BJ (cell line): ENCODE measurements at regions not wholly inside any gene's neighbourhood (a gene's known extent, or its start where the extent isn't known, plus 50 kb on each side); places are given as distances from the start of the nearest gene placed in this dataset.

Experiments used
- CTCF ChIA-PET: fragments of 350-600 bp; formaldehyde crosslinking; extraction: SDS; loops from one replicate; lab custom pipeline; 2021; ENCODE audit warnings: antibody characterized with exemption, inconsistent platforms; lab: Yijun Ruan, JAX
- POLR2A ChIA-PET: fragments of 300-600 bp; sonication (Branson Sonifier 250); formaldehyde crosslinking; extraction: SDS; loops from one replicate; lab custom pipeline; 2021; ENCODE audit warnings: antibody characterized with exemption; lab: Charles Lee
- DNase-seq: peaks from one replicate; pipeline ENCODE4 v3.0.0-alpha.2; 2011; ENCODE audit warnings: low read depth
- H3K27me3 ChIP-seq: 2 replicates; pipeline ENCODE4 v1.6.0; 2011; ENCODE audit warnings: low read length; ENCODE audit not compliant: control insufficient read depth, insufficient read depth
- H3K36me3 ChIP-seq: 2 replicates; pipeline ENCODE4 v1.5.1; 2011; ENCODE audit warnings: low read length; ENCODE audit not compliant: control insufficient read depth, insufficient read depth
- H3K4me3 ChIP-seq: 2 replicates; pipeline ENCODE4 v1.5.1; 2011; ENCODE audit warnings: low read depth, mild to moderate bottlenecking, control low read depth, low read length
- TF ChIP-seq, protein P1 (sequence below): IDR thresholded peaks from 2 replicates; pipeline ENCODE4 v1.5.1; 2011; ENCODE audit warnings: low read depth, mild to moderate bottlenecking, control low read depth, inconsistent platforms, low read length, moderate library complexity; ENCODE audit not compliant: insufficient read depth

- POLR2A ChIA-PET, result no interaction called here
- CTCF ChIA-PET, result interaction anchor here (0.7 to 4.6 kb wide), 6 partner anchors 12 to 1049 kb away, joined by 3 to 30 read pairs (median 4); no protein-coding TSS in a partner anchor
These were observed 133.7 kb downstream of the AEBP2 start for GRCh38 chr12:19572920-19573558.

DNA sequence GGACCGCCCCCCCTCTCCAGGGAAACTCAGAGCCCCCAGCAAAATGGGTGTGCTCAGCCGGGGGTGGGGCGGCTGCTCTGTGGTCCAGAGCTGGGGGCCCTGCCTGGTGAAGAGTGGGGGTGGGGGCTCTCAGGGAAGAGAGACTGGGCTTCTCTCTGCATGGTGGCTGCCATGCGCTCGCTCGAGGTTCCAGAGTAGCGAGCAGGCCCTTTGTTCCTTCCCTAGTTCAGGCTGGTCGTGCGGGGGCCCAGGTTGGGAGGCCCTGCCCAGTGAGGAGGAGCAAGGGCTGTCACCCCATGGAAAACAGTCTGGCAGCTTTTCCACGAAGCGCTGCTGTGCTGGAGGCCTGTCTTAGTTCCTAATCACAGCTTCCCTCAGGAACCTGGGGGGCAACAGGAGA lies 134.6 kb downstream of the AEBP2 start:
- Histone ChIP-seq H3K27me3 (no peaks in the 10 kb centered on the region), H3K4me3 (no peak overlapping the region), H3K36me3 (no peaks in the 10 kb centered on the region)
- DNase-seq, result no peak
- ChIA-PET CTCF (interaction anchor here (1.1 to 4.6 kb wide), 4 partner anchors 12 to 319 kb away, joined by 3 to 30 read pairs (median 6); no protein-coding TSS in a partner anchor), POLR2A (no interaction called here)
- TF ChIP-seq, protein P1, sequence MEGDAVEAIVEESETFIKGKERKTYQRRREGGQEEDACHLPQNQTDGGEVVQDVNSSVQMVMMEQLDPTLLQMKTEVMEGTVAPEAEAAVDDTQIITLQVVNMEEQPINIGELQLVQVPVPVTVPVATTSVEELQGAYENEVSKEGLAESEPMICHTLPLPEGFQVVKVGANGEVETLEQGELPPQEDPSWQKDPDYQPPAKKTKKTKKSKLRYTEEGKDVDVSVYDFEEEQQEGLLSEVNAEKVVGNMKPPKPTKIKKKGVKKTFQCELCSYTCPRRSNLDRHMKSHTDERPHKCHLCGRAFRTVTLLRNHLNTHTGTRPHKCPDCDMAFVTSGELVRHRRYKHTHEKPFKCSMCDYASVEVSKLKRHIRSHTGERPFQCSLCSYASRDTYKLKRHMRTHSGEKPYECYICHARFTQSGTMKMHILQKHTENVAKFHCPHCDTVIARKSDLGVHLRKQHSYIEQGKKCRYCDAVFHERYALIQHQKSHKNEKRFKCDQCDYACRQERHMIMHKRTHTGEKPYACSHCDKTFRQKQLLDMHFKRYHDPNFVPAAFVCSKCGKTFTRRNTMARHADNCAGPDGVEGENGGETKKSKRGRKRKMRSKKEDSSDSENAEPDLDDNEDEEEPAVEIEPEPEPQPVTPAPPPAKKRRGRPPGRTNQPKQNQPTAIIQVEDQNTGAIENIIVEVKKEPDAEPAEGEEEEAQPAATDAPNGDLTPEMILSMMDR, result no peak

More at GRCh38 chr12:19572920-19573558, 133.7 kb downstream of the AEBP2 start:
- H3K4me3 ChIP-seq, result no peak overlapping the region
- no peaks in the 10 kb centered on the region for H3K27me3 ChIP-seq
- DNase-seq, result no peak
- TF ChIP-seq, protein P1, result peak; percentile 63
- H3K36me3 ChIP-seq, result no peaks in the 10 kb centered on the region

DNA sequence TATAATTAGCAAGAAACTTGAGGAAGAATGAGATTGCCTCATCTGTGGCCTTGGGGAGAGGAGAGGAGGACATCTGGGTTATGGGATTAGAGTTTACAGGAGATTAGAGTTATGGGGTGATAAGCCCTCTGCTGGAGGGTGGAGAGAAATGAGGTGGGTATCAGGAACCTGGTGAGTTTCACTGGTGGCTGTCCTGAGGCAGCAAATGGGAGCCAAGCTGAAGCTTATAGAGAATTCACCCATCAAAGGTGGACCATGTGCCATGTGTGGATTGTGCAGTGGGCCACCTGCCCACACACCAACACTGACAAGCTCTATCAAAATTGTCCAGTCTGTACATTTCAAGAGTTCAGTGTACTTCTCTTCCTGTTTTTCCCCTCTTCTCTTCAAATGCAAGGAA lies 135.3 kb downstream of the AEBP2 start:
- Histone ChIP-seq H3K4me3 (no peak overlapping the region), H3K36me3 (no peaks in the 10 kb centered on the region), H3K27me3 (no peaks in the 10 kb centered on the region)
- TF ChIP-seq, protein P1, result no peak
- CTCF ChIA-PET, result interaction anchor here (0.7 to 4.6 kb wide), 6 partner anchors 14 to 318 kb away, joined by 3 to 30 read pairs (median 6); no protein-coding TSS in a partner anchor
- POLR2A ChIA-PET, result no interaction called here
- no peak for DNase-seq

GRCh38 chr12:19575337-19576243 lies 136.3 kb downstream of the AEBP2 start:
- Histone ChIP-seq H3K27me3 (no peaks in the 10 kb centered on the region), H3K4me3 (no peak overlapping the region), H3K36me3 (no peaks in the 10 kb centered on the region)
- CTCF ChIA-PET, result interaction anchor here (0.7 to 4.6 kb wide), 5 partner anchors 12 to 72 kb away, joined by 3 to 30 read pairs (median 6); no protein-coding TSS in a partner anchor
- TF ChIP-seq, protein P1, result no peak
- peak; percentile 37 for DNase-seq
- POLR2A ChIA-PET, result no interaction called here
